ENCODE measurements at regions not wholly inside any gene's neighbourhood (a gene's known extent, or its start where the extent isn't known, plus 50 kb on each side); places are given as distances from the start of the nearest gene placed in this dataset.
"Not testable (repeated sequence)": the region's sequence is repeated elsewhere in the genome, so short reads cannot be mapped to it uniquely, and the experiment has no call there.

DNA sequence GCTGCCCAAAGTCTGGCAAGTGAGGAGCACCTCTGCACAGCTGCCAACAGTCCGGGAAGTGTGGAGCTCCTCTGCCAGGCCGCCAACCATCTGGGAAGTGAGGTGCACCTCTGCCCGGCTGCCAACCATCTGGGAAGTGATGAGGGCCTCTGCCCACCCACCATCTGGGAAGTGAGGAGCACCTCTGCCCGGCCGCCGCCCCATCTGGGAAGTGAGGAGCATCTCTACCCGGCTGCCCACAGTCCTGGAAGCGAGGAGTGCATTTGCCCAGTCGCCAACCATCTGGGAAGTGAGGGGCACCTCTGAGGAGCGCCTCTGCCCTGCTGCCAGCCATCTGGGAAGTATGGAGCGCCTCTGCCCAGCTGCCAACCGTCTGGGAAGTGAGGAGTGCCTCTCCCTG is 893.7 kb downstream of the TYW1 start:
- intact Hi-C loops (cut with micrococcal nuclease), result no loop called here

DNA sequence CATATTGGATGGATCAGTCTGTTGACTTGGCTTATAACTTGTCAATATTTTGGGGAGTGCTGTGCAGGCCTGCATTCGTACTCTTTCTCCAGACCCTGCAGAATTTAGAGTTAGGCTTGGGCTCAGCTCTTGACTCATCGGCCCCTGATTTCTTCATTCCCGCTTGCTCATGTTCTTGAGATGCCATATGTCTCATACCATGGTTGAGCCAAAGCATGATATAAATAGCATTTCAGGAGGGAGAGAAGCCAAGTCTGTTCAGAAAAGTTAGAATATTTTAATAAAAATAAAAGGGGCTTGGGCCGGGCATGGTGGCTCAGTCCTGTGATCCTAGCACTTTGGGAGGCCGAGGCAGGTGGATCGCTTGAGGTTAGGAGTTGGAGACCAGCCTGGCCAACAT is 898.1 kb downstream of the TYW1 start:
- intact Hi-C loops (cut with micrococcal nuclease), result no loop called here

DNA sequence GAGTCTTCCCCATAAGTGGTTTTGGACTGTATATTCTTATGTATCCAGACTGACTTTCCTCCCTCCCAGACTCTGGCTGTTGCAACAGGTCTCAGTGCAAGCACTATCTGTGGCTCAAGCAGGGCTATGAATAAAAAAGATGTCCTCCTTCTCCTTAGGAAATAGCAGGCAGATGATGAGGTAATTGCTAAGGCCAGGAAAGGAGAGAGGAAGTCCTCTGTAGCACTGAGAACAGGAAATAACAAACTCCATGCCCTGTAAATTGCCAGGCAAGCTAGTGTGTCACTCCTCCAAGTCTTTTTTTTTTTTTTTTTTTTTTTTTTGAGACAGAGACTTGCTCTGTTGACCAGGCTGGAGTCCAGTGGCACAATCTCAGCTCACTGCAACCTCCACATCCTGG is 900.1 kb downstream of the TYW1 start:
- intact Hi-C loops (cut with micrococcal nuclease), result no loop called here

DNA sequence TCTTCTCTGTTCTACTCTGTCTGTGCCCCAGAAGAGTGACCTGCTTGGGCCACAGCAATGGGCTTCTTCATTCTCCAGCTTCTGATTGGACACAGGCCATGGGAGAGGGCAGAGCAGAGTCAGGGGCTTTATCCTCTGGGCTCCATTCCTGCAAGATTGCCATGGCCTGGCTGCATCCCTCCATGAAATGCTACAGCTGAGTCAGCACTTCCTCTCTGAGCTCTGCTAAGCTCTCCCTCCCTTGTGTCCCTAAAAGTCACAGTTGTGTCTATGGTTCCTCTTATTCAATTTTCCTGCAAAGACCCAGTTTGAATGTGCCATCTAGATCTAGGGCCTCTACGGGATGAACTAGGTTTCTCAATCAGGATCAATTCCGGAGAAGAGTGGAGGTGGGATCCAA is 903.8 kb downstream of the TYW1 start:
- intact Hi-C loops (cut with micrococcal nuclease), result no loop called here

DNA sequence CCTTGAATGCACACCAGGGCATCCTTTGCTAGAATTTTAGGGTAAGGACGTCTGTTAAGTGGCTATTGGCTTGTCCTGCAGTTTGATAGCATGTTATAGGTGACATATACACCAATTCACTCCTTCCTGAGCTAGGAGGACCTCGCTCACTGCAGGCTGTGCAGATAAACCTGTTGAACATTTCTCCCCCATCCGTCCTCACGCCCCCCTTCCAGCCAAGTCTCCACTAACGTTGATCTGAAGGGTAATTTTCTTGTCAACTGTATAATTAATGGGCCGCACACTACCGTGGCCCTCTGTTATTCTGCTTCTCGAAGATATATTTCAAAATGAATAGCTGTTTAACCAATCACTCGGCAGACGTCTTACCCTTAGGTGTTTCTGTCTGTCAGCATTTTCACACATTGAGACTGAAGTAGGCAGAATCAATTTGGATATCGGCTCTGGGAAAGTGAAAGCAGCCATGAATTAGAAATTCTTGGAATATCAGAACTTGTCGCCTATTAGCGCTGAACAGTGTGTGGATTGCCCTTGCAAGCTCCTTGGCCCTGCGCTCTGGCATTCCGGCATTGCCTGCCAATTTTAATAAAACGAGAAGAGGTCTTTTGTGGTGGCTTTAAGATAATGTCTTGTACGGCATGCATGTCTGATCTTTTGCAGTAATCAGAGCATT is 905.3 kb downstream of the TYW1 start:
- intact Hi-C loops (cut with micrococcal nuclease), result no loop called here

DNA sequence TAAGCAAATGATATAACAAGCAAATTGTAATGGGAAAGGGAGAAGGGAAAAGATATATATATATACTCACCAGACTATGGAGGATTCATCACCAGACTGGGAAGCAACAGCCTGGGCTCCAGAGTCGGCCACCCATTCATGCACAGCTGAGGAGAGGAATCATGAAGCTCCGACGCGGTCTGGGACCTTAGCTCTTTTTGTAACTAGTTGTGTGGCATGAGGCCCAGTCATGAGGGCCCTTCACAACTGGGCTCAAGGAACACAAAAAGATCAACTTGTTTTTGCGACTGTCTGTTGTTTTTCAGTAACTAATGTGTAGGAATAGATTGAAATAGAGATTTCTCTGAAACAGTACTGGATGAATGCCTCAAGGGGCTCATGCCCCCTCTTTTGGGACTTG is 911.2 kb downstream of the TYW1 start:
- intact Hi-C loops (cut with micrococcal nuclease), result no loop called here

DNA sequence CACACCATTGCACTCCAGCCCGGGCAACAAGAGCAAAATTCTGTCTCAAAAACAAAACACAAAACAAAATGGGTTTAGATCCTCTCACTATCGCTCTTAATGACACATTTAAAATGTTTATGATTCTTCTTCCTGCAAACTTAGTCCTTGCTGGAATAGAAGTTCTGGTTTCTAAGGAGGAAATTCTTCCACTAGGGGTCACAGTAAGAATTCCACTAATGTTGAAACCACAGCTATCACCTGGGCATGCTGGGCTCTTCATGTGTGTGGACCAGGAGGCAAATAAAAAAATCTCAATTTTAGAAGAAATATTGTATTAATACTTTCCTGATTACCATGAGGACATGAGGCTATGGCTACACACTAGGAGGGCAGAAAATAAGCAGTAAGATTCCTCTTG is 915.8 kb downstream of the TYW1 start:
- intact Hi-C loops (cut with micrococcal nuclease), result no loop called here

DNA sequence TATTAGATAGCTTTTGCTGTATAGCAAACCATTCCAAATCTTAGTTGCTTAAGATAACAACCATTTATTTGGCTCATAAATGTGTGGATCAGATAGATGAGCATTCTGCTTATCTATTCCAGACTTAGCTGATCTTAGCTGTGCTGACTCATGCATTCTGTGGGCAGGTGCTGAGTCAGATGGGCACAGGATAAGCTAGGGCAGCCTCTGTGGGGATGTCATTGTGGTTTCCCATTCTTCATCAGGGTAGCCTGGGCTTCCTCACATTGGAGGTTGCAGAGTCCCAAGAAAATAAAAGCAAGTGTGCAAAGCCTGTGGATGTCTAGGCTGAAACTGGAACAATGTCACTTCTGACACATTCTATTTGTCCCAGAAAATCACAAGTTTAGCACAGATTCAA is 917.0 kb downstream of the TYW1 start:
- intact Hi-C loops (cut with micrococcal nuclease), result no loop called here

DNA sequence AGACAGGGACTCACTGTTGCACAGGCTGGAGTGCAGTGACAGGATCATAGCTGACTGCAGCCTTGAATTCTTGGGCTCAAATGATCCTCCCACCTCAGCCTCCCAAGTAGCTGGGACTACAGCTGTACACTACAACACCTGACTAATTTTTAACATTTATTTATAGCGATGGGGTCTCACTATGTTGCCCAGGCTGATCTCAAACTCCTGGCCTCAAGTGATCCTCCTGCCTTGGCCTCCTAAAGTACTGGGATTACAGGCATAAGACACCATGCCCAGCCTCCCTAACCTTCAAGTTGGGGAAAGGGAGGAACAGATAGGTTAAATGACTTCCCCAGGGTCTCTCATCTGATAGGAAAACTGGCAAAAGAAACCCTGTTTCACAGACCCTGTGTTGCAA is 919.5 kb downstream of the TYW1 start:
- intact Hi-C loops (cut with micrococcal nuclease), result not testable (repeated sequence)

DNA sequence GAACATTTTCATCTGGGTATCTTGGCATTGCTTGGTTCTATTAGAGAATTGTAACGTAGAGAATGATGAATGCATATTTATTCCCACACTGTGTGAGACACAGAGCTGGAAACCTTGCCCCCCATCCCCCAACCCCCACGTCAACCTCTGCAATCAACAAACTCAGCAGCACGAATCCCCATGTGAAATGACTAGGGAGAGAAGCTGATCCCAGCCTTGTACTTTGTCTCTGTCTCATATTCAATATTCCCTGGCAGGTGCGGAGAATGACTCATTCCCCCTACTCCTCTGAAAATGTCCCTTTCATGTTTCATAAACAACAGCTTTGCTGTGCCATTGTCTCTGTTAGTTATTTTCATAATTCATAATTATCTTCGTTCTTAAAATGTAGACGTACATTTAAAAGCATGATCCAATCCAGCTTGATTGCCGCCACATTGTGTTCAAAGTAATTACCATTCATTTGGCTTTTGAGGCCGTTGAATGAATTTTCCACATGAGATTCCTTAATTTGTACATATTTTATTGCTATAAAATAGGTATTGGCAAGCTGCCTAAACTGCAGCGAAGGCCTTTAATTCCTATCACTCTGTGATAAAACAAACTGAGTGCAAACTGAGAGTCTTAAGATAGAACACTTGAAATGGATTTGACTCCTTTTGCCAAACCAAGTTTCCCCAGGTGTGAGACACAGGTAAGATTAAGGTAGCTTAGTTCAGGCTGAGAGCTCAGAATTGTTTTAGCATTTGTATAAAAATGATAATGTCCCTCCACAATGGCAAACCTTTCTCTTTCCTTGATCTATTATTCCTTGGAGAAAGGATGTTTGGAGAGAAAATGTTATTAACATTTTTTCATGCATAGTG is 920.2 kb downstream of the TYW1 start:
- intact Hi-C loops (cut with micrococcal nuclease), result no loop called here

DNA sequence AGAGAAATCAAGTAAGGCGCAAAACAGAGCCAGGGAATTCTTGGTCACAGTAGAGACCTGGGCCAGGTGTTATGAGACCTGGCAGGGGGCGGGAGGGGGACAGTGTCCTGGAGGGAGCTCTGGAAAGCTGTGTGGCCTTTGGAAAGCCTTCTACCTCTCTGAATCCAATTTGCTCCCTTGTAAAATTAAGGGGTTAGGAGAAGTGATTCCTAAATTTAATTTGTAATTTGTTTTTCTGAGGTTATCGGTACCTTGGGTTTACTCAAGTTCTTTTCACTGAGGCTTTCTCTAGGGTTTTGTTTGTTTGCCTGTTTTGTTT is 920.8 kb downstream of the TYW1 start:
- intact Hi-C loops (cut with micrococcal nuclease), result no loop called here

DNA sequence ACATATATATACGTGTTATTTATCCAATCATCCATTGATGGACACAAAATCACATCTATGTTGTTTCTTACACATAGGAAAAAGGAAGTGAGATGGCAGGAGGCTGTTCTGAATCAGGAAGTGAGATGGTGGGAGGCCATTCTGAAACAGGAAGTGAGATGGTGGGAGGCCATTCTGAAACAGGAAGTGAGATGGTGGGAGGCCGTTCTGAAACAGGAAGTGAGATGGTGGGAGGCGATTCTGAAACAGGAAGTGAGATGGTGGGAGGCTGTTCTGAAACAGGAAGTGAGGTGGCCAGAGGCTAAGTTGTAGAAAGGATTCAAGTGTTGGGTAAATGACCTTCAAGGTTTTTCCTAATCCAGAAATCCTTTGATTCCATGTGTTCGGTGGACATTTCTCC is 921.5 kb downstream of the TYW1 start:
- intact Hi-C loops (cut with micrococcal nuclease), result no loop called here

DNA sequence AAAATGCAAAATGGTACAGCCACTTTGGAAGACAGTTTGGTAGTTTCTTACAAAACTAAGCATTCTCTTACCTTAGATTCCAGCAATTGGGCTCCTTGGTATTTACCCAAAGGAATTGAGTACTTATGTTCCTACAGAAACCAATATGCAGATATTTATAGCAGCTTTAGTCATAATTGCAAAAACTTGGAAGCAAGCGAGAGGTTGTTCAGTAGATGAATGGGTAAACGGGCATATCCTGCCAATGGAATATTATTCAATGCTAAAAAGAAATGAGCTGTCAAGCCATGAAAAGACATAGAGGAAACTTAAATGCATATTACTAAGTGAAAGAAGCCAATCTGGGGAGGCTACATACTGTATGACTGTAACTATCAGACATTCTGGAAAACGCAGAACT is 926.7 kb downstream of the TYW1 start:
- intact Hi-C loops (cut with micrococcal nuclease), result no loop called here

DNA sequence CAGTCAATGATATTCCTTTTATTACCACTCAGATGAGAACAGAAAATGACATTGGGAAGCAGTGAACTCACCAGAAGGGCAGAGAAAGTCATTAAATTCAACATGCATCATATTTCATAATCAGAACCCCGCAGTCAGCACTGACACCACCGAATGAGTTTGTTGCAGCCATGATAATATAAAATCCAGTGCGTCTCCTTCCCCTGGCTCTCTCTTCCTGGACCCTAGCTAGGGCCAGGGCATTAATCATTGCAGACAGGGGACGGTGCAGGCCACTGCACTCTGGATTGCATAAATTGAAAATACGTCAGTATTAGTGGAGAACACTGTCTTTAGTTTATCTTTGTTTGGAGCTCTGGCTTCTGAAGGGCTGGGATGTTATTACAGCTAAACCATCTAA is 931.5 kb downstream of the TYW1 start:
- intact Hi-C loops (cut with micrococcal nuclease), result no loop called here

DNA sequence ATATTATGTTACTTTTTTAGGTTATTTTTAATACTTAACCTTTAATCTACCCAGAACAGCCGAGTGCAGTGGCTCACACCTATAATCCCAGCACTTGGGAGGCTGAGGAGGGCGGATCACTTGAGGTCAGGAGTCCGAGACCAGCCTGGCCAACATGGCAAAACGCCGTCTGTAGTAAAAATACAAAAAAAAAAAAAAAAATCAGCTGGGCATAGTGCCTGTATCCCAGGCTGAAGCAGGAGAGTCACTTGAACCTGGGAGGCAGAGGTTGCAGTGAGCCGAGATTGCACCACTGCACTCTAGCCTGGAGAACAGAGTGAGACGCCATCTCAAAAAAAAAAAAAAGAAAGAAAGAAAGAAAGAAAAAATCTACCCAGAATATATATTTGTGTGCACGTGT is 939.8 kb downstream of the TYW1 start:
- intact Hi-C loops (cut with micrococcal nuclease), result not testable (repeated sequence)

DNA sequence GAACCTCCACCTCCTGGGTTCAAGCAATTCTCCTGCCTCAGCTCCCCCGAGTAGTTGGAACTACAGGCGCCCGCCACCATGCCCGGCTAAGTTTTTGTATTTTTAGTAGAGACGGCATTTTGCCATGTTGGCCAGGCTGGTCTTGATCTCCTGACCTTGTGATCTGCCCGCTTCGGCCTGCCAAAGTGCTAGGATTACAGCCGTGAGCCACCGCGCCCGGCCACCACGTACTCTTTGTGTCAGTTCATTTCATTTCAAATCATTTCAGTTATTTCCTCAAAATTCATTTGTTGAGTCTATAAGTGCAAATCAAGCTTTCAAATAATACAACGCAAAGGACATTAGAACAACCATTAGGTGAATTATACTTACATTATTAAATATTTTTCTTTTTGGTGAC is 943.8 kb downstream of the TYW1 start:
- intact Hi-C loops (cut with micrococcal nuclease), result no loop called here

DNA sequence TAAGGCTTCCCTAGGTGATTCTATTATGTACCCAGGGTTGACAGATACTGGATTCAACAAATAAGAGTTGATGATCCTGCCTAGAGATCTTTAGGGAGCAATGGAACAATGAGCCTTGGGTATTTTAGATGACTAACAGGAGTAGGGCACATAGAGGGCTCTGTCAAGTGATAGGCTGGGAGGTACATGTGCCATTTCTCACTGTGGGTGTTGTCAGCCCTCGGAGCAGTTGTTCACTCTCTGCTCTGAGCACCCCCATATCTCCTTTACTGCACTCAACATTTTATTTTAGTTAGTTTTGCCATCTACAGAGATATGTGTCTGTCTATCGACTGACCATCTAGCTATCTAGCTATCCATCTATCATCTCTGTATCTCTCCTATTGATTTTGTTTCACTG is 950.6 kb downstream of the TYW1 start:
- intact Hi-C loops (cut with micrococcal nuclease), result no loop called here

DNA sequence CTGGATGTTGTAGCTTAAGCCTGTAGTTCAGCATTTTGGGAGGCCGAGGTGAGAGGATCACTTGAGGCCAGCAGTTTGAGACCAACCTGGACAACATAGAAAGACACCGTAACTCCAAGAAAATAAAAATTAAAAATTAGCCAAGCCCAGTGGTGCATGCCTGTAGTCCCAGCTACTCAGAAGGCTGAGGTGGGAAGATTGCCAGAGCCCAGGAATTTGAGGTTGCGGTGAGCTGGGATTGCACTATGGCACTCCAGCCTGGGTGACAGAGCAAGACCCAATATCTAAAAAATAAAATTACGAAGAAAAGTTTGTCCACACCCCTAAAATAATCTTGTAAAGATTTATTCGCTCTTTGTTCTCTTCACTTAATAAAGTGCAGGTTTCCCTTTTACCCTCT is 951.0 kb downstream of the TYW1 start:
- intact Hi-C loops (cut with micrococcal nuclease), result no loop called here

DNA sequence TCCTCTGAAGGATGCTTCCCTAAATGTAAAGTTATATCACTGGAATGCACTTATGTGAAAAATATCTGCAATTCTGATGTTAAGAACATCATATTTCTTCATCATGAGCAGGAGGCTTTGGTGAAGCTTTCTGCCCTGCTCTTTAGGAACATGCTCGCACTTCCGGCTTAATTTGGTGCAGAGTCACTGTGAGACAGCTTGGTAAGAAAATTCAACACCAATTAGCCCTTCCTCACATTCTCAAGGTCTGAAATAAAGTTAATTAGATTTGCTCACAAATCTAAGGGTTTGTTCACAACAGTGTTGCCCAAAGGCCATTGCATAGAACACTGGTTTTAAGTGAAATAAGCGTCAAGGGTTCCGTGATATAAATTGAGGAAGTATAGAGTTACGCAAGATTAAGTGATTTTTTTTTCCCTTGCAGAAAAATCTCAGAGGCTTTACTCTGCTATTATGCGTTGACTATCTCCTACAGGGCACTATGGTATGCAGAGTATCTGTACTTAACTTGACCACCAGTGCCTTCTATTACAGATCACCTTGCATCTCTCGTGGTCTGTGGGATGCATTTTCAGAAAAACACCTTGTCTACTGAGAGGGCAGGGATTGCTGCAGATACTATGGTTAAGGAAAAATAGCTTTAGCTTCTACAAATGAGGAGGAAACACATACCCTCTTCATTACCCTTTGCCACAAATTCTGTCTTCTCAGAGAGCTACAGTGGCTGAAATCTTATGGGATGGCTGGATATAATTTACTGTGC is 953.9 kb downstream of the TYW1 start:
- intact Hi-C loops (cut with micrococcal nuclease), result no loop called here

DNA sequence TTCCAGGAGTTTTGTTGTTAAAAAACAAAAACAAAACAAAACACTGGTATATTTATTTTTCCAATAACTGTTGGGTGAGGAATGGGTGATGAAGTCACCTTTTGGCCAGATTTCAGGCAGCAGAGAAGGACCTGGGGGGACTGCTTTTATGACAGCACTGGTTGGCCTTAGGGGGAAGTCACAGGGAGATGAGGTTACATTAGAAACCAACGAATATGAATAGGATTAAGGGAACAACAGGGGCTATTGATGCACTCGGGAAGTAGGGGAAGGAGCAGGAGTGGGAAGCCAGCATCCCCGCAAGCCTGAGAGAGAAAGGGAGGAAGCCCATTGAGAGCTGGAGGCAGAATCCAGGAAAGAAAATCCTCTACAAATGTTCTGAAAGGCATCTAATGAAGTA is 958.4 kb downstream of the TYW1 start:
- intact Hi-C loops (cut with micrococcal nuclease), result no loop called here

DNA sequence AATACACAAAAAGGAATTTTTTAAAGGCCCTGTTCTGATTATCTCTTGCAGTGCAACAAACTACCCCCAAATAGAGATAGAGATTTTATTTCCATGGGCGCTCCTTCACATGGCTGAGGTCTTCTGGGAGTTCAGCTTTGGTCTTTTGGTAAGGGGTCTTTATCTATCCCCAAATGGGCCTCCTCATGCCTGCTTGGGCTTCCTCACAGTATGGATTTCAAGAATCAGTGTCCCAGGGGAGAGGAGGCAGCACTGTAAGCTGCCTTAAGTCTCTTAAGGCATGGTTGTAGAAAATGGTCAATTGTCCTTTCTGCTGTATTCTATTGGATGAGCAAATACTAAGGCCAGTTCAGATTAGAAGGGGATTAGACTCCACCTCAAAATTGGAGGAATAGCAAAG is 966.2 kb downstream of the TYW1 start:
- intact Hi-C loops (cut with micrococcal nuclease), result no loop called here

DNA sequence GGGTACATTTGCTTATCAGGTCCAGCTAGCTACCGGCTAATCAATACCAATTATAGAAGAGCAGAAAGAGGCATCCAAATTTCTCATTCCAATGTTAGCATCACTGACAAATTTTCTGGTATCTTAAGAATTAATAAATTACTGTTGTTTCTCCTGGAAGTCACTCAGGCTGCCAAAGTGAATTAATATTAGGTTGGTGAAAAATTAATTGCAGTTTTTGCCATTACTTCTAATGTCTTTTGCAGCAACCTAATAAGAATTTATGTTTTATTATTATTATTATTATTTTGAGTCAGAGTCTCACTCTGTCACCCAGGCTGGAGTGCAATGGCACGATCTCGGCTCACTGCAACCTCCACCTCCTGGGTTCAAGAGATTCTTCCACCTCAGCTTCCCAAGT is 979.9 kb downstream of the TYW1 start:
- intact Hi-C loops (cut with micrococcal nuclease), result no loop called here

DNA sequence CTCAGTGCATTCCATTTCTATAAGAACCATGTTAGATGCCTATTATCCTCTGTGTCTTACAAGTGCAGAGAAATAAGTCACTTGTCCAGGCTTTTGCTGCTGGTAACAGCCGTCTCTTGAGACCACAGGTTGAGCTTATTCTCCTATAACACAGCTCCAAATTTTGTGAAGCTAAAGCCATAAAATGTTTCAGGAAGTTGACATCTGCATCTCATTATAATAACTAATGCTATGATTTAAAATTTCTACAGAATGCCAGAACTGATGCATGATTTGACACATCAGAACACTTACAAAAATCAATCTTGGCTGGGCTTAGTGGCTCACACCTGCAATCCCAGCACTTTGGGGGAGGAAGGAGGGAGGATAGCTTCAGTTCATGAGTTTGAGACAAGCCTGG is 986.9 kb downstream of the TYW1 start:
- intact Hi-C loops (cut with micrococcal nuclease), result no loop called here

Measured in T-helper 2 cell treated with Interferon-gamma antibody and Interleukin-4, amounts not matched to agents 100 ng/mL and 5 ng/mL, for 36 hours (primary cell).